ENCODE measurements at regions not wholly inside any gene's neighbourhood (a gene's known extent, or its start where the extent isn't known, plus 50 kb on each side); places are given as distances from the start of the nearest gene placed in this dataset.

GRCh38 chr21:43295066-43295958 is 126.5 kb downstream of the CRYAA start:
- TF ChIP-seq CTCF (IDR thresholded peaks at IDR 0.05) = no peak
- TF ChIP-seq POLR2AphosphoS5 (IDR thresholded peaks at IDR 0.05) = no peak
- TF ChIP-seq POLR2A (IDR thresholded peaks at IDR 0.05) = no peak
- TF ChIP-seq EP300 (IDR thresholded peaks at IDR 0.05) = no peak
